Ovary (tissue), 7 donors: ENCODE measurements at regions not wholly inside any gene's neighbourhood (a gene's known extent, or its start where the extent isn't known, plus 50 kb on each side); places are given as distances from the start of the nearest gene placed in this dataset.

Source experiments
- DNase-seq, 5 donors: peaks; one replicate each; pipeline ENCODE4 v3.0.0-alpha.2; 2019 to 2020
- H3K27ac ChIP-seq, 2 donors: fragments of 200-600 bp; one replicate each; pipeline versions ENCODE4 v1.5.1 to v1.8.0; 2019 to 2022
- H3K27me3 ChIP-seq: fragments of 200-600 bp; one replicate; pipeline ENCODE4 v1.8.0; 2022
- H3K36me3 ChIP-seq: fragments of 200-600 bp; sonication (generic); one replicate; pipeline ENCODE4 v1.5.1; 2019
- H3K4me1 ChIP-seq: one replicate; pipeline ENCODE4 v1.8.1; 2013; ENCODE audit warnings: mild to moderate bottlenecking, moderate library complexity; ENCODE audit not compliant: insufficient read depth
- H3K4me3 ChIP-seq: fragments of 200-600 bp; sonication (generic); one replicate; pipeline ENCODE4 v1.5.1; 2017
- H3K9me3 ChIP-seq, 2 donors: fragments of 200-600 bp in 1 of 2; sonication (generic) in 1 of 2; one replicate each; pipeline versions ENCODE4 v1.5.1 to v1.8.1; 2013 to 2019; ENCODE audit warnings: mild to moderate bottlenecking in 1 of 2, moderate library complexity in 1 of 2
- CTCF ChIP-seq, 3 donors: fragments of 450-650 bp in 2 of 3; fragments of 200-600 bp in 1 of 3; IDR thresholded peaks; one replicate each; pipeline versions ENCODE4 v1.5.1 to v1.8.0; 2016 to 2022; ENCODE audit warnings: antibody characterized with exemption in 3 of 3, mild to moderate bottlenecking in 1 of 3
- EP300 ChIP-seq: sonication (generic); formaldehyde crosslinking; IDR thresholded peaks from one replicate; pipeline ENCODE4 v1.6.1; 2017; ENCODE audit warnings: antibody characterized with exemption
- POLR2A ChIP-seq: fragments of 450-650 bp; IDR thresholded peaks from one replicate; pipeline ENCODE4 v1.6.1; 2017; ENCODE audit warnings: antibody characterized with exemption, mild to moderate bottlenecking, moderate library complexity
- WGBS, 3 donors: extraction: QIAGEN DNeasy Blood & Tissue Kit in 1 of 3; methylation state at CpG; one replicate each; pipeline versions ENCODE4 v1.1.5 to v1.1.7; 2013 to 2017; 5-methylcytosine and 5-hydroxymethylcytosine counted together
- intact Hi-C, 4 donors: fragments of 100-400 bp; cut with DNase I; formaldehyde crosslinking; loops; one replicate each; pipeline versions ENCODE4 v1.11.0 to v1.15.1; 2022 to 2023
- donor health status: DM: no; HTN: no; CAD: no; lungs with moderate emphysema.
- donor health status: DM: no; HTN: no; CAD: no.
- donor health status: Bipolar disorder and iron deficiency.
- donor health status: DM: no; HTN: no; CAD: no.
- donor health status: DM: yes; HTN: yes; CAD: no.

- intact Hi-C loops: no loop called here
- no peaks in the 10 kb centered on the region for H3K36me3 ChIP-seq
- DNase-seq: no peak
- no peaks in the 10 kb centered on the region for H3K9me3 ChIP-seq
- H3K27me3 ChIP-seq: no peaks in the 10 kb centered on the region
- no peak overlapping the region for H3K27ac ChIP-seq
- no peaks in the 10 kb centered on the region for H3K4me1 ChIP-seq
- no peak overlapping the region for H3K4me3 ChIP-seq
- TF ChIP-seq EP300: no peak
- TF ChIP-seq POLR2A: no peak
- no peak for TF ChIP-seq CTCF (IDR thresholded peaks at IDR 0.05)
These were observed 221.5 kb downstream of the MBL2 start for GRCh38 chr10:52551046-52551445.

DNA sequence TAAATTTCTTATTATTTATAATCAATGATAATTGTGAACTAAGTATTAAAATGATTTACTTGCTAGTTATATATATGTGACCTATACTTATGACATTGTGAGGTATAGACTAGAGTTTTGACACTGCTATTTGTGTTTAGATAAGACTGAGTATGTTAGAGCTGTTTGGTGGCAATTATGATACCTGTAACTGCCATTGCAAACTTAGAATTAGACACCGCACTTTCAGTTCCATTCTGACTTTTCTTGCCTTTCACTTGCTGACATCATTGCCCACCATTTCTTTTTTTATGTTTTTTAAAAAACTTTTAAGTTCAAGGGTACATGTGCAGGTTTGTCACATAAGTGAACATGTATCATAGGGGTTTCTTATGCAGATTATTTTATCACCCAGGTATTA, 214.5 kb downstream of the MBL2 start:
- H3K4me1 ChIP-seq: no peaks in the 10 kb centered on the region
- no peak for DNase-seq
- no peaks in the 10 kb centered on the region for H3K36me3 ChIP-seq
- H3K27me3 ChIP-seq: no peaks in the 10 kb centered on the region
- H3K27ac ChIP-seq: no peak overlapping the region
- intact Hi-C loops: no loop called here
- H3K9me3 ChIP-seq: no peaks in the 10 kb centered on the region
- H3K4me3 ChIP-seq: no peak overlapping the region
- TF ChIP-seq POLR2A (no peak), EP300 (no peak), CTCF (IDR thresholded peaks at IDR 0.05) (no peak)
- 87 to 96% (median 93%) methylated on average over 1 of the region's 1 CpG for WGBS, 3 donors

- H3K9me3 ChIP-seq: no peaks in the 10 kb centered on the region
- intact Hi-C loops: no loop called here
- H3K4me1 ChIP-seq: no peaks in the 10 kb centered on the region
- no peak overlapping the region for H3K4me3 ChIP-seq
- no peak for DNase-seq
- WGBS, 3 donors: 85 to 93% (median 86%) methylated on average over 3 of the region's 3 CpGs
- no peak for TF ChIP-seq CTCF (IDR thresholded peaks at IDR 0.05)
- no peak for TF ChIP-seq EP300
- TF ChIP-seq POLR2A: no peak
- no peaks in the 10 kb centered on the region for H3K36me3 ChIP-seq
- no peak overlapping the region for H3K27ac ChIP-seq
- no peaks in the 10 kb centered on the region for H3K27me3 ChIP-seq
These were observed 211.3 kb downstream of the MBL2 start for GRCh38 chr10:52561322-52561721.

DNA sequence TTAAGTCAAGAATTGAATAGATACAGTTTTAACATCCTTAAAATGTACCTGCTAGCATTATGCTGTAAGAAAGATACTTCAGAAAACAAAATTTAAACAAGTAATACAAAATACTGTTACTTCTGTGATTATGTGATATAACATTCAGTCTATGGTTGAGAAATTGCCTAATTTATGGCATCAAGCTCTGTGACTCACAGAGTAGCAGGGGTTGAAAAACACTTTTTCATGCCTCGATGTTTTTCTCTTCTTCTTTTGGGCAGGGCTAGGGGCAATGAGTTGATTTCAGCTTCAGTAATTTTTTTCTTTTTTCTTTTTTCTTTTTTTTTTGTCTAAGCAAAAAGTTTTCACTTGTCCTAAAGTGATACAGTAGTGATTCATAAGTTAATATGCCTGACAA, 209.2 kb downstream of the MBL2 start:
- Histone ChIP-seq H3K4me3 (no peak overlapping the region), H3K9me3 (no peaks in the 10 kb centered on the region), H3K27ac (no peak overlapping the region), H3K4me1 (no peaks in the 10 kb centered on the region), H3K27me3 (no peaks in the 10 kb centered on the region), H3K36me3 (no peaks in the 10 kb centered on the region)
- TF ChIP-seq EP300 (no peak), CTCF (IDR thresholded peaks at IDR 0.05) (no peak), POLR2A (no peak)
- no peak for DNase-seq
- intact Hi-C loops: no loop called here
- 74 to 79% (median 78%) methylated on average over 1 of the region's 1 CpG for WGBS, 3 donors
